ENCODE measurements at regions not wholly inside any gene's neighbourhood (a gene's known extent, or its start where the extent isn't known, plus 50 kb on each side); places are given as distances from the start of the nearest gene placed in this dataset.

- TF ChIP-seq CTCF (IDR thresholded peaks at IDR 0.05) = no peak
- TF ChIP-seq POLR2A (IDR thresholded peaks at IDR 0.05) = no peak
These were observed 531.9 kb downstream of the PCDH18 start for GRCh38 chr4:137000432-137000831.
